Middle frontal gyrus (tissue), 1 donor: ENCODE measurements at regions not wholly inside any gene's neighbourhood (a gene's known extent, or its start where the extent isn't known, plus 50 kb on each side); places are given as distances from the start of the nearest gene placed in this dataset.
"Not testable (repeated sequence)": the region's sequence is repeated elsewhere in the genome, so short reads cannot be mapped to it uniquely, and the experiment has no call there.

Source experiments
- DNase-seq: peaks from one replicate; pipeline ENCODE4 v3.0.0-alpha.2; 2015; ENCODE audit warnings: low spot score; ENCODE audit errors: extremely low spot score

- peak; percentile 47 for DNase-seq
These were observed 723.7 kb upstream of the USP15 start for GRCh38 chr12:61536525-61536924.

GRCh38 chr12:61538951-61539350 is 721.3 kb upstream of the USP15 start:
- no peak for DNase-seq

- no peak for DNase-seq
These were observed 717.7 kb upstream of the USP15 start for GRCh38 chr12:61542551-61542950.

- no peak for DNase-seq
These were observed 713.9 kb upstream of the USP15 start for GRCh38 chr12:61546296-61546695.

GRCh38 chr12:61553091-61553490 is 707.1 kb upstream of the USP15 start:
- DNase-seq, result no peak

- DNase-seq, result no peak
These were observed 705.8 kb upstream of the USP15 start for GRCh38 chr12:61554268-61555008.

GRCh38 chr12:61563665-61564450 is 696.3 kb upstream of the USP15 start:
- DNase-seq, result no peak

- no peak for DNase-seq
These were observed 695.7 kb upstream of the USP15 start for GRCh38 chr12:61564466-61564865.

- DNase-seq, result no peak
These were observed 694.0 kb upstream of the USP15 start for GRCh38 chr12:61566183-61566582.

- no peak for DNase-seq
These were observed 685.9 kb upstream of the USP15 start for GRCh38 chr12:61574339-61574738.

- DNase-seq, result no peak
These were observed 675.3 kb upstream of the USP15 start for GRCh38 chr12:61584943-61585342.

- DNase-seq, result not testable (repeated sequence)
These were observed 669.3 kb upstream of the USP15 start for GRCh38 chr12:61590864-61591263.

- DNase-seq, result no peak
These were observed 650.1 kb upstream of the USP15 start for GRCh38 chr12:61610143-61610542.

GRCh38 chr12:61629702-61630101 is 630.5 kb upstream of the USP15 start:
- no peak for DNase-seq

- DNase-seq, result no peak
These were observed 613.6 kb upstream of the USP15 start for GRCh38 chr12:61646639-61647038.

GRCh38 chr12:61647566-61647965 is 612.6 kb upstream of the USP15 start:
- no peak for DNase-seq

- no peak for DNase-seq
These were observed 607.9 kb upstream of the USP15 start for GRCh38 chr12:61652265-61652664.

GRCh38 chr12:61654698-61655097 is 605.5 kb upstream of the USP15 start:
- no peak for DNase-seq

- DNase-seq, result no peak
These were observed 605.0 kb upstream of the USP15 start for GRCh38 chr12:61655241-61655640.

GRCh38 chr12:61667676-61668075 is 592.5 kb upstream of the USP15 start:
- no peak for DNase-seq

GRCh38 chr12:61676520-61676919 is 583.7 kb upstream of the USP15 start:
- DNase-seq, result no peak

- peak; percentile 6 for DNase-seq
These were observed 572.8 kb upstream of the USP15 start for GRCh38 chr12:61687407-61687806.

GRCh38 chr12:61694214-61694613 is 566.0 kb upstream of the USP15 start:
- DNase-seq, result no peak
